Esophagus squamous epithelium (tissue), 4 donors: ENCODE measurements at regions not wholly inside any gene's neighbourhood (a gene's known extent, or its start where the extent isn't known, plus 50 kb on each side); places are given as distances from the start of the nearest gene placed in this dataset.

Experiments
- CTCF ChIP-seq, 6 experiments: fragments of 450-650 bp in 4 of 6; fragments of 200-600 bp in 2 of 6; sonication (generic) in 2 of 6; IDR thresholded peaks; one replicate each; pipeline ENCODE4 v1.5.1; 2016 to 2019; ENCODE audit warnings: antibody characterized with exemption in 6 of 6, mild to moderate bottlenecking in 4 of 6, moderate library complexity in 4 of 6
- POLR2A ChIP-seq, 4 donors: fragments of 450-650 bp; IDR thresholded peaks; one replicate each; pipeline ENCODE4 v1.6.1; 2017; ENCODE audit warnings: antibody characterized with exemption in 4 of 4, mild to moderate bottlenecking in 4 of 4, moderate library complexity in 3 of 4

- TF ChIP-seq POLR2A (IDR thresholded peaks at IDR 0.05) = no peak
- no peak for TF ChIP-seq CTCF (IDR thresholded peaks at IDR 0.05)
Measured at GRCh38 chr1:78814176-78814575, 164.5 kb downstream of the IFI44 start.
